GM10266 (cell line): ENCODE measurements at regions not wholly inside any gene's neighbourhood (a gene's known extent, or its start where the extent isn't known, plus 50 kb on each side); places are given as distances from the start of the nearest gene placed in this dataset.

Source experiments
- DNase-seq: peaks from one replicate; pipeline ENCODE4 v3.0.0; 2012; ENCODE audit errors: extremely low spot score
- CTCF ChIP-seq: IDR thresholded peaks from 2 replicates; pipeline ENCODE4 v1.5.1; 2012; ENCODE audit warnings: mild to moderate bottlenecking, low read depth; ENCODE audit not compliant: control insufficient read depth, insufficient read depth; ENCODE audit errors: missing control alignments

- no peak for DNase-seq
- no peak for TF ChIP-seq CTCF
Observed at GRCh38 chr14:71682337-71682736, 249.9 kb upstream of the RGS6 start.

GRCh38 chr14:71684323-71684722, 247.9 kb upstream of the RGS6 start:
- DNase-seq = no peak
- no peak for TF ChIP-seq CTCF

GRCh38 chr14:71686677-71687076, 245.6 kb upstream of the RGS6 start:
- no peak for DNase-seq
- TF ChIP-seq CTCF = no peak

GRCh38 chr14:71687166-71687831, 244.9 kb upstream of the RGS6 start:
- DNase-seq = no peak
- no peak for TF ChIP-seq CTCF

- TF ChIP-seq CTCF = no peak
- no peak for DNase-seq
Observed at GRCh38 chr14:71688576-71688975, 243.7 kb upstream of the RGS6 start.

GRCh38 chr14:71690478-71690877, 241.8 kb upstream of the RGS6 start:
- TF ChIP-seq CTCF = no peak
- DNase-seq = no peak

- TF ChIP-seq CTCF = no peak
- DNase-seq = no peak
Observed at GRCh38 chr14:71692496-71692895, 239.7 kb upstream of the RGS6 start.
